K562 (cell line): ENCODE measurements at regions not wholly inside any gene's neighbourhood (a gene's known extent, or its start where the extent isn't known, plus 50 kb on each side); places are given as distances from the start of the nearest gene placed in this dataset.

Experiments
- ATAC-seq: fragments of 200-7000 bp; cut with Tn5 transposase; 3 replicates; pipeline ENCODE4 v1.9.1; 2020; ENCODE audit warnings: moderate library complexity
- BruUV-seq: library from RNA; stranded (reverse); fragments of 400-500 nt; replicated peaks from 2 replicates; lab custom pipeline; 2021; lab: Mats Ljungman, UMichigan
- CTCF ChIA-PET: fragments of 300-600 bp; formaldehyde crosslinking; extraction: SDS; loops from one replicate; lab custom pipeline; 2021; ENCODE audit warnings: low intra/inter-chr PET ratio; lab: Yijun Ruan, JAX
- POLR2A ChIA-PET: fragments of 300-600, 350-650 bp; sonication (Branson Sonifier 250); formaldehyde crosslinking; extraction: SDS; loops from one replicate; lab custom pipeline; 2021; ENCODE audit warnings: antibody characterized with exemption, inconsistent platforms; lab: Yijun Ruan, JAX
- DNase-seq, 4 experiments: peaks; one replicate each; pipeline versions ENCODE4 v3.0.0 to v3.0.0-alpha.2; 2011 to 2018; ENCODE audit warnings: low spot score in 3 of 4, mixed read lengths in 3 of 4; ENCODE audit errors: extremely low read depth in 1 of 4
- FAIRE-seq: peaks from 2 replicates; lab custom pipeline; 2011; peaks lifted over from hg19 to GRCh38; lab: Jason Lieb, UNC
- H2AFZ ChIP-seq: 2 replicates; pipeline ENCODE4 v1.6.0; 2011; ENCODE audit warnings: low read depth, low read length, control low read depth, inconsistent platforms
- H3K27ac ChIP-seq: fragments of 200-600 bp; 3 replicates; pipeline ENCODE4 v1.8.0; 2011; ENCODE audit warnings: low read depth, mild to moderate bottlenecking, control low read depth, inconsistent platforms, low read length, moderate library complexity, mixed read lengths; ENCODE audit errors: extremely low read depth
- H3K27me3 ChIP-seq, 2 experiments: fragments of 300-600 bp in 1 of 2; 2 replicates in 1 of 2; 3 replicates in 1 of 2; pipeline versions ENCODE4 v1.6.0 to v1.8.0; 2011; ENCODE audit warnings: inconsistent platforms in 2 of 2, low read length in 2 of 2, mild to moderate bottlenecking in 1 of 2, mixed read lengths in 1 of 2, moderate library complexity in 1 of 2; ENCODE audit not compliant: control insufficient read depth in 2 of 2, insufficient read depth in 2 of 2
- H3K36me3 ChIP-seq: fragments of 300-600 bp; 3 replicates; pipeline ENCODE4 v1.8.0; 2011; ENCODE audit warnings: mild to moderate bottlenecking, low read length, inconsistent platforms; ENCODE audit not compliant: control insufficient read depth, insufficient read depth
- H3K4me1 ChIP-seq, 2 experiments: fragments of 200-600 bp in 1 of 2; replicated peaks in 1 of 2; 2 replicates in 1 of 2; 3 replicates in 1 of 2; pipeline versions ENCODE4 v1.5.1 to v1.8.0; 2011; ENCODE audit warnings: inconsistent platforms in 2 of 2, low read length in 2 of 2, mild to moderate bottlenecking in 1 of 2, mixed read lengths in 1 of 2, moderate library complexity in 1 of 2; ENCODE audit not compliant: control insufficient read depth in 2 of 2, insufficient read depth in 2 of 2
- H3K4me2 ChIP-seq: 2 replicates; pipeline ENCODE4 v1.6.1; 2011; ENCODE audit warnings: low read length, control low read depth, inconsistent platforms, mixed read lengths; ENCODE audit not compliant: insufficient read depth
- H3K4me3 ChIP-seq: fragments of 200-600 bp; sonication (generic), shearing (Covaris generic); 2 replicates; pipeline ENCODE4 v1.5.1; 2016; ENCODE audit warnings: control low read depth, inconsistent platforms
- H3K79me2 ChIP-seq: fragments of 200-600 bp; 3 replicates; pipeline ENCODE4 v1.8.0; 2011; ENCODE audit warnings: low read length, inconsistent platforms; ENCODE audit not compliant: control insufficient read depth, insufficient read depth
- H3K9ac ChIP-seq, 2 experiments: 2 replicates each; pipeline versions ENCODE4 v1.6.0 to v1.6.1; 2011; ENCODE audit warnings: low read depth in 2 of 2, low read length in 2 of 2, control low read depth in 1 of 2, inconsistent platforms in 1 of 2, mild to moderate bottlenecking in 1 of 2, mixed read lengths in 1 of 2; ENCODE audit not compliant: insufficient read depth in 1 of 2
- H3K9me1 ChIP-seq: one replicate; pipeline ENCODE4 v1.6.0; 2011; ENCODE audit warnings: inconsistent platforms, mild to moderate bottlenecking, low read length, moderate library complexity; ENCODE audit not compliant: control insufficient read depth, insufficient read depth
- H3K9me3 ChIP-seq: replicated peaks from 2 replicates; pipeline ENCODE4 v1.5.1; 2011; ENCODE audit warnings: low read depth, low read length, inconsistent platforms; ENCODE audit not compliant: control insufficient read depth, insufficient read depth
- H4K20me1 ChIP-seq: replicated peaks from 2 replicates; pipeline ENCODE4 v1.6.1; 2011; ENCODE audit warnings: low read length, inconsistent platforms, mixed read lengths; ENCODE audit not compliant: control insufficient read depth, insufficient read depth
- ATF1 ChIP-seq, 2 experiments: fragments of 450-650 bp in 1 of 2; IDR thresholded peaks; 2 replicates each; pipeline ENCODE4 v1.6.1; 2016; ENCODE audit warnings: missing compliant biosample characterization in 1 of 2, missing genetic modification characterization in 1 of 2
- CBX1 ChIP-seq: sonication (generic); IDR thresholded peaks from 2 replicates; pipeline ENCODE4 v1.6.1; 2016; ENCODE audit warnings: antibody characterized with exemption, low read depth, mild to moderate bottlenecking
- CHD2 ChIP-seq: IDR thresholded peaks from 2 replicates; pipeline ENCODE4 v1.6.1; 2011; ENCODE audit warnings: low read depth, low read length
- FOXJ3 ChIP-seq: sonication (generic); formaldehyde crosslinking; IDR thresholded peaks from 2 replicates; pipeline ENCODE4 v1.4.0; 2020; ENCODE audit warnings: mild to moderate bottlenecking, missing genetic modification reagents
- MAFG ChIP-seq: fragments of 450-650 bp; conservative IDR thresholded peaks from 2 replicates; pipeline ENCODE4 v1.6.1; 2016; ENCODE audit warnings: missing genetic modification characterization, missing compliant biosample characterization
- MBD2 ChIP-seq: sonication (generic); IDR thresholded peaks from 2 replicates; pipeline ENCODE4 v1.6.1; 2016; ENCODE audit warnings: low read depth, borderline replicate concordance
- MCM5 ChIP-seq: fragments of 450-650 bp; IDR thresholded peaks from 2 replicates; pipeline ENCODE4 v1.6.1; 2016; ENCODE audit warnings: low read depth
- NCOA2 ChIP-seq, 2 experiments: fragments of 450-650 bp; IDR thresholded peaks; 2 replicates each; pipeline ENCODE4 v1.6.1; 2018; ENCODE audit warnings: mild to moderate bottlenecking in 2 of 2, moderate library complexity in 1 of 2; ENCODE audit not compliant: partially characterized antibody in 2 of 2
- TAF15 ChIP-seq: fragments of 200-400 bp; formaldehyde crosslinking; IDR thresholded peaks from 2 replicates; pipeline ENCODE4 v1.6.1; 2017; ENCODE audit warnings: mild to moderate bottlenecking, low read depth, low read length, moderate library complexity
- ZNF316 ChIP-seq: fragments of 450-650 bp; IDR thresholded peaks from 2 replicates; pipeline ENCODE4 v1.6.1; 2016
- ZNF75A ChIP-seq: fragments of 450-650 bp; formaldehyde crosslinking; IDR thresholded peaks from 2 replicates; pipeline ENCODE4 v1.4.0; 2020; ENCODE audit warnings: mild to moderate bottlenecking
- ZNF77 ChIP-seq: fragments of 250-450 bp; sonication (Bioruptor Pico); IDR thresholded peaks from 2 replicates; pipeline ENCODE4 v1.5.0; 2020
- WGBS: fragments of 100-300 bp; shearing (Covaris generic); methylation state at CpG from one replicate; pipeline ENCODE4 v1.1.6; 2016; ENCODE audit warnings: low coverage, mixed read lengths; ENCODE audit not compliant: insufficient coverage; ENCODE audit errors: missing lambda C conversion rate; 5-methylcytosine and 5-hydroxymethylcytosine counted together
- in situ Hi-C: fragments of 300-500 bp; cut with MboI; formaldehyde crosslinking; loops from 4 replicates; pipeline ENCODE4 v1.15.0; 2018; ENCODE audit warnings: inconsistent platforms, mixed read lengths
- intact Hi-C: fragments of 100-400 bp; cut with micrococcal nuclease; formaldehyde crosslinking; loops from 2 replicates; pipeline ENCODE4 v1.14.2; 2022
- TF ChIP-seq, protein P1 (sequence below): sonication (generic); formaldehyde crosslinking; IDR thresholded peaks from 2 replicates; pipeline ENCODE4 v1.8.0; 2022; ENCODE audit warnings: missing genetic modification reagents, mild to moderate bottlenecking, borderline replicate concordance

DNA sequence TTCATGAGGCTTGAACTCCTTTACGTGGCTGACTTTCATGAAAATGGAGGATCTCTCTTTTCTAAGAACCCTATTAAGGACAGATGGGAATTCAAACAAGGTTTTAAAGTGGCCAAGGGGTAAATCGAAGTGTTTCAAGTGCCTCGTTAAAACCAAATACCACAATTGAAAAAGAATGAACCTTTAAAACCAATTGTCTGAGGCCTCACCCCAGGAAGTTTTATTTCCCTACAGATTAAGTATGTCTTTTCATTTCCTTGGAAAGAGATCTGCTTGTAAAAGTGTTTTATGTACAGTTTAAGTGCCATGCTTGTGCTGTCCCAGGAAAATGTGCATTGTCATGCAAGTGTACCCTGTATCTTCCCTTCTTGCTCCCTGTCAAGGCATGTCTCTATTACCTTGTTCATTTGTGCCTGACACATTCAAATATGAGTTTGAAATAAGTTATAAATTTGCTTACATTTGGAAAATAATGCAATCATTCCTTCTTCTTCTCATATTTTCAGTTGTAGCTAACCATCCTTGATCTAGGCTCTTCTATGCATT is 138.7 kb downstream of the ZPLD1 start:
- Histone ChIP-seq H3K4me2 (no peak overlapping the region), H3K4me3 (no peak overlapping the region), H4K20me1 (no peaks in the 10 kb centered on the region), H3K9me1 (no peaks in the 10 kb centered on the region), H3K9me3 (no peaks in the 10 kb centered on the region), H3K9ac (no peak overlapping the region), H3K4me1 (no peaks in the 10 kb centered on the region), H3K27me3 (no peaks in the 10 kb centered on the region), H2AFZ (no peak overlapping the region), H3K27ac (no peak overlapping the region), H3K36me3 (no peaks in the 10 kb centered on the region), H3K79me2 (no peaks in the 10 kb centered on the region)
- no peak for TF ChIP-seq MBD2
- TF ChIP-seq, protein P1, sequence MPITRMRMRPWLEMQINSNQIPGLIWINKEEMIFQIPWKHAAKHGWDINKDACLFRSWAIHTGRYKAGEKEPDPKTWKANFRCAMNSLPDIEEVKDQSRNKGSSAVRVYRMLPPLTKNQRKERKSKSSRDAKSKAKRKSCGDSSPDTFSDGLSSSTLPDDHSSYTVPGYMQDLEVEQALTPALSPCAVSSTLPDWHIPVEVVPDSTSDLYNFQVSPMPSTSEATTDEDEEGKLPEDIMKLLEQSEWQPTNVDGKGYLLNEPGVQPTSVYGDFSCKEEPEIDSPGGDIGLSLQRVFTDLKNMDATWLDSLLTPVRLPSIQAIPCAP (CRISPR knock-in tag), result no peak
- TF ChIP-seq TAF15, result no peak
- TF ChIP-seq ZNF75A, result no peak
- DNase-seq, result no peak
- intact Hi-C loops, result no loop called here
- in situ Hi-C loops, result no loop called here
- 0% methylated on average over 3 of the region's 3 CpGs for WGBS
- no TSS peak for BruUV-seq
- ATAC-seq, result no peak
- CTCF ChIA-PET, result no interaction called here
- no peak for FAIRE-seq
- POLR2A ChIA-PET, result no interaction called here

DNA sequence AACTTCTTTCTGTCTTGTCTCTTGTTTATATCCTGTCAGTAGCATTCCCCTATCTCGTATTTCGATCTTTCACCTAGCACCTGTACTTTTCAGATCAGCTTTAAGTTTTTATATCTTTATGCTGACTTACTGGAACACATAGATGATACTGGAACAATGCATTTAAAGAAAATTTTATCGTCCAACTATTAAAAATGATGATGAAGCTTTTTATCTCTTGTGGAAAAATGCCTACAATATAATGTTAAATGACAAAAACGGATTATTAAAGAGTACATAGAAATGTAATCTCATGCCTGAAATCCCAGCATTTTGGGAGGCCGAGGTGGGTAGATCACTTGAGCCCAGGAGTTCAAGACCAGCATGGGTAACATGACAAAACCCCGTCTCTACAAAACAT is 139.5 kb downstream of the ZPLD1 start:
- Histone ChIP-seq H2AFZ (no peak overlapping the region), H3K9me1 (no peaks in the 10 kb centered on the region), H3K4me2 (no peak overlapping the region), H3K4me1 (no peaks in the 10 kb centered on the region), H3K9ac (no peak overlapping the region), H3K4me3 (no peak overlapping the region), H3K27ac (no peak overlapping the region), H4K20me1 (no peaks in the 10 kb centered on the region), H3K36me3 (no peaks in the 10 kb centered on the region), H3K79me2 (no peaks in the 10 kb centered on the region), H3K9me3 (no peaks in the 10 kb centered on the region), H3K27me3 (no peaks in the 10 kb centered on the region)
- 2% methylated on average over 6 of the region's 6 CpGs for WGBS
- no peak for DNase-seq
- CTCF ChIA-PET, result no interaction called here
- intact Hi-C loops, result no loop called here
- no peak for FAIRE-seq
- in situ Hi-C loops, result no loop called here
- TF ChIP-seq MBD2, result no peak
- no peak for TF ChIP-seq ATF1 (CRISPR knock-in tag; IDR thresholded peaks at IDR 0.05)
- no peak for TF ChIP-seq ATF1 (tag; IDR thresholded peaks at IDR 0.05)
- TF ChIP-seq CHD2, result no peak
- TF ChIP-seq ZNF316, result peak; percentile 41; the same call in 1 of the 2 replicates
- no peak for TF ChIP-seq ZNF77 (CRISPR knock-in tag)
- TF ChIP-seq MAFG (tag), result 0 out of 2 replicates have a peak, but pooled peaks have one; percentile 13
- TF ChIP-seq FOXJ3 (CRISPR knock-in tag), result no peak
- no peak for TF ChIP-seq NCOA2 (IDR thresholded peaks at IDR 0.05; ENCODE audit: partially characterized antibody in 2 of 2)
- TF ChIP-seq CBX1, result no peak
- no peak for TF ChIP-seq MCM5
- no peak for ATAC-seq
- BruUV-seq, result no TSS peak
- POLR2A ChIA-PET, result no interaction called here
